AG10803 (cell line): ENCODE measurements at regions not wholly inside any gene's neighbourhood (a gene's known extent, or its start where the extent isn't known, plus 50 kb on each side); places are given as distances from the start of the nearest gene placed in this dataset.

Experiments used
- DNase-seq: peaks from one replicate; pipeline ENCODE4 v3.0.0; 2010; ENCODE audit warnings: low read depth
- H3K4me3 ChIP-seq: 2 replicates; pipeline ENCODE4 v1.5.1; 2011; ENCODE audit warnings: mild to moderate bottlenecking, low read length, control low read depth
- TF ChIP-seq, protein P1 (sequence below): conservative IDR thresholded peaks from 2 replicates; pipeline ENCODE4 v1.5.1; 2011; ENCODE audit warnings: mild to moderate bottlenecking, low read length, control low read depth, inconsistent platforms

DNA sequence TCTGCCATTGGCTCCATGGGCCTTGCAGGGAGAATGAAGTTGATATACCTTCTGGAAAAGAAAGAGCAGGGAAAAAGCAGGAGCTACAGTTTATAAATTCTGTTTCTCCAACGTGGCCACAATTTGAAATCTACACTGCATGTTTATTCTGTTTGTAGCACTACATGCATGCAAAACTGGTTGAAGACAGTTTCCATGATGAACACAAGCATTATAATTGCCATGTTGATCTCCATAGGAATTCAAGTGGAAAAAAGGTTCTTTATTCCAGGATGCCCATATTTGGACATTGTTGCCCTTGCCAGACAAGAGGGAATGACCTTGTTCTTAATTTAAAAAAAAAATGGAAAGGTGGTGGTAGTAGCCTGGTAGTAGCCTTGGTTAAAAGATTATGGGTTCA, 69.2 kb upstream of the PALM2AKAP2 start:
- no peak overlapping the region for H3K4me3 ChIP-seq
- TF ChIP-seq, protein P1, sequence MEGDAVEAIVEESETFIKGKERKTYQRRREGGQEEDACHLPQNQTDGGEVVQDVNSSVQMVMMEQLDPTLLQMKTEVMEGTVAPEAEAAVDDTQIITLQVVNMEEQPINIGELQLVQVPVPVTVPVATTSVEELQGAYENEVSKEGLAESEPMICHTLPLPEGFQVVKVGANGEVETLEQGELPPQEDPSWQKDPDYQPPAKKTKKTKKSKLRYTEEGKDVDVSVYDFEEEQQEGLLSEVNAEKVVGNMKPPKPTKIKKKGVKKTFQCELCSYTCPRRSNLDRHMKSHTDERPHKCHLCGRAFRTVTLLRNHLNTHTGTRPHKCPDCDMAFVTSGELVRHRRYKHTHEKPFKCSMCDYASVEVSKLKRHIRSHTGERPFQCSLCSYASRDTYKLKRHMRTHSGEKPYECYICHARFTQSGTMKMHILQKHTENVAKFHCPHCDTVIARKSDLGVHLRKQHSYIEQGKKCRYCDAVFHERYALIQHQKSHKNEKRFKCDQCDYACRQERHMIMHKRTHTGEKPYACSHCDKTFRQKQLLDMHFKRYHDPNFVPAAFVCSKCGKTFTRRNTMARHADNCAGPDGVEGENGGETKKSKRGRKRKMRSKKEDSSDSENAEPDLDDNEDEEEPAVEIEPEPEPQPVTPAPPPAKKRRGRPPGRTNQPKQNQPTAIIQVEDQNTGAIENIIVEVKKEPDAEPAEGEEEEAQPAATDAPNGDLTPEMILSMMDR, result no peak

DNA sequence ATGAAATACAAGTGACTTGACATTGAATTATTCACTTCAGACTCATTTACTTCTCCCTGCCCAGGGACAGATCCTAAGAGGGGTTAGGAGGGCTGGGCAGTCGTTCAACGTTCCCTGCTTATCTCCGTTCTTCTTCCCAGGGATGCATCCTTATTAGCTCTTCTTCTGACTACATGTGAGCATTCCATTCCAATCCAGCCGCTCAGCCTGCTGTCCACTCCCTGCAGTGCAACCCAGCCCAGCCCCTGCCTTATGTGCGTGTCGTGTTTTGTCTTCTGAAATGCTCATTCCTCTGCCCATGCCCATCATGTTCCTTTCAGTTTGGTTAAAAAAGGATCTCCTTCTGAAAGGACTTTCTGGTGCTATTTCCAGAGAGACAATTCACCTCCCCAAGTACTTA, 64.7 kb upstream of the PALM2AKAP2 start:
- no peak overlapping the region for H3K4me3 ChIP-seq
- no peak for DNase-seq
- TF ChIP-seq, protein P1, result no peak

More for the DNA sequence above, 69.2 kb upstream of the PALM2AKAP2 start:
- no peak for DNase-seq

DNA sequence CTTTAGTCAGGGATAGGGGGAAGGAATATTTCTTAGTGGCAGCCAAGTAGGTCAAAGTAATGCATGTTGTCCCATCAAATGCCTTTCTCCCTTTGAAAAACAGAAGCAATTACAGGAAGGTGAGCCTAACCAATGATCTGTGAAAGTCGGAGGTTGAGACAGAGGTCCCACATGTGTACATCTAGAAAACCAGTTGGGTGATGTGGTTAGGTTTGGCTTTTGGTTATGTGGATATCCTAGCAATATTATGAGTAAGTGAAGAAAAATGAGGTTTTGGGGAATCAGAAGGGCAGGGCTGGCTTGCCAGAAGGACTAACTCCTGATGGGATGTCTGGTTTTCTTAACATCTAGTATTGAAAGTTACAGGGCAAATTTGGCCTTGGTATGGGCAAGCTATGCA, 63.4 kb upstream of the PALM2AKAP2 start:
- TF ChIP-seq, protein P1, result no peak
- DNase-seq, result peak; percentile 57
- H3K4me3 ChIP-seq, result no peak overlapping the region

DNA sequence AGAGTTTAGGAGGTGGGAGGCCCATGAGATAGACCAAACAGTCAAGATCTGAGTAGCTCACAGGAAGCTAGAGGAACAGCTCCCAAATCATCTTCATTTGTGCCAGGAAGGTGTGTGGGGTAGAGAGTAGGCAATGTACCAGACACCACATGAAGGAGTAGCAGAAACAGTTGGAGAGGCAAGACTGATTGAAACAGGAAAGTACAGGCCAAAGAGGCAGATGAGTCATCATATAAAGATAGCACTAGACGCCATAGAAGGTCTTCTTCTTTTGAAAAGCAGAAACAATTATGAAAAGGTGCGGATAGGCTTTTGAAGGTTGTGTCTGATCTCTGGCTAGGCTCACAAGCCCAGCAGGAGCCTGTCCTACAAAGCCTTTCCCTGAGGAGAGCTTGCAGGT, 62.7 kb upstream of the PALM2AKAP2 start:
- TF ChIP-seq, protein P1, result no peak
- H3K4me3 ChIP-seq, result no peak overlapping the region
- no peak for DNase-seq

- no peak overlapping the region for H3K4me3 ChIP-seq
- DNase-seq, result no peak
- TF ChIP-seq, protein P1, result no peak
These were observed 61.1 kb upstream of the PALM2AKAP2 start for GRCh38 chr9:109718861-109719260.

- TF ChIP-seq, protein P1, result no peak
- DNase-seq, result no peak
- H3K4me3 ChIP-seq, result no peak overlapping the region
These were observed 59.0 kb upstream of the PALM2AKAP2 start for GRCh38 chr9:109721001-109721400.

GRCh38 chr9:109722007-109722406, 58.0 kb upstream of the PALM2AKAP2 start:
- no peak for DNase-seq
- no peak overlapping the region for H3K4me3 ChIP-seq
- TF ChIP-seq, protein P1, result no peak
